Brain microvascular endothelial cell (primary cell): ENCODE measurements at regions not wholly inside any gene's neighbourhood (a gene's known extent, or its start where the extent isn't known, plus 50 kb on each side); places are given as distances from the start of the nearest gene placed in this dataset.

ENCODE experiments used
- DNase-seq: peaks from one replicate; pipeline ENCODE4 v3.0.0-alpha.2; 2020
- H3K27ac ChIP-seq: fragments of 250-450 bp; sonication (Bioruptor Pico); 2 replicates; pipeline ENCODE4 v1.5.1; 2020; ENCODE audit warnings: mild to moderate bottlenecking, moderate library complexity
- H3K27me3 ChIP-seq: fragments of 250-450 bp; sonication (Bioruptor Pico); replicated peaks from 2 replicates; pipeline ENCODE4 v1.5.1; 2020; ENCODE audit warnings: mild to moderate bottlenecking
- H3K36me3 ChIP-seq: fragments of 250-450 bp; sonication (Bioruptor Pico); replicated peaks from 2 replicates; pipeline ENCODE4 v1.5.1; 2020; ENCODE audit warnings: mild to moderate bottlenecking
- H3K4me3 ChIP-seq: 2 replicates; pipeline ENCODE4 v1.5.1; 2011; ENCODE audit warnings: low read depth, mild to moderate bottlenecking, control low read depth, low read length, moderate library complexity
- CTCF ChIP-seq: IDR thresholded peaks from 2 replicates; pipeline ENCODE4 v1.5.1; 2011; ENCODE audit warnings: low read depth, mild to moderate bottlenecking, moderate library complexity, low read length, control low read depth, inconsistent platforms; ENCODE audit errors: missing control alignments
- in situ Hi-C: cut with HindIII; loops from 2 replicates; pipeline ENCODE4 v1.10.0; 2017; ENCODE audit warnings: low sequenced_read_pairs, low pct_ligation_motif_present

DNA sequence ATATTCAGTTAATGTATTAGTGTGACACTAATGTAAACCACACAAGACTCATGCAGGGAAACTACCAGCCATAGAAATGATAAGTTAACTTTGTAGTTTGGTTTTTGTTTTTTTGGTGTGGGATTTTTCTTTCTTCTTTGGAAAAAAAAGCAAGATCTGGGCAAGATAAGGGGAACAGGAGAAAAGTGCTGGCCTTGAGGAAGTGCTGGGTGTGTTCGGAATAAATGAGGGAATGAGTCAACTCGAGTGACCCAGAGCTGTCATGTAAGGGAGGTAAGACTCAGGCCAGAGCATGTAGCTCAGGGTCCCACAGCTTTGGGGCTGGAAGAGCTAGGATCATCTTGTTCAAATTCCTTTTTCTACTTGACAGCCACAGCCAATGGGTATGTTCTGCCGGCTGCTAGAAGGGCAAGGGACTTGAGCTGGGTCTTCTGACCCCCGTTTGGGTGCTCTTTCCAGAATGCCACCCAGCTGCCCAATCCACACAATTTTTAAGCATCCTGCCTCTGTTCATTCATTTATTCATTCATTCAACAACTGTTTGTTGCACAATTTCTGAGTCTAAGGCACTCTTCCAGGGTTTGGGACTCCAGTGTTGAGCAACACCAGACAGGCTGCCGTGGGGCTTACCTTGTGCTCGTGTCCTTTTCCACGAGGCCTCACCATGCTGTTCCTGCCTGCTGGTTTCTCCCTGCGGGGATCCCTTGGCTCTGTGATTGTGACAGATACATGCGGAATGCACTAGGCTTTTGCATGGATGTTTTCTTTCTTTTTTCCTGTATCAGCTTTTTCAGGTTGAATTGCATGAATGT, 54.5 kb downstream of the CLDN34 start:
- no peaks in the 10 kb centered on the region for H3K36me3 ChIP-seq
- no peak for TF ChIP-seq CTCF
- H3K4me3 ChIP-seq, result no peak overlapping the region
- in situ Hi-C loops, result no loop called here
- no peak for DNase-seq
- peak overlapping the region; percentile 52 for H3K27ac ChIP-seq
- no peaks in the 10 kb centered on the region for H3K27me3 ChIP-seq

DNA sequence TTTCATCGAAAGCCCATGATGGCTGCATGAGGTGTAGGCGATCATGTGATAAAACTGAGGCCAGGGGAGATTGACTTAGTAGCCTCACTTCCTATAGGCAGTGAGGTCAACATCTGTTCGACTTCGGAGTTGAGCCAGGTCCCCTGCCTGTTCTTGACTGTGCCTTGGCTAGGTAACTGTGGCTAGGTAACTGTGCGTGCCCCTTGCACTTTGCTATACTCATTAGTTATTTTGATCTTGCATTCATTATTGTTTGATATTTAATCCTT, 55.0 kb downstream of the CLDN34 start:
- no peak for DNase-seq
- no peak for TF ChIP-seq CTCF
- in situ Hi-C loops, result no loop called here

GRCh38 chrX:10022580-10023245, 55.6 kb downstream of the CLDN34 start:
- no peaks in the 10 kb centered on the region for H3K36me3 ChIP-seq
- no peak overlapping the region for H3K4me3 ChIP-seq
- H3K27me3 ChIP-seq, result no peaks in the 10 kb centered on the region
- in situ Hi-C loops, result no loop called here
- H3K27ac ChIP-seq, result peak overlapping the region; percentile 52
- DNase-seq, result peak; percentile 88
- no peak for TF ChIP-seq CTCF

More for the DNA sequence above, 55.0 kb downstream of the CLDN34 start:
- Histone ChIP-seq H3K4me3 (no peak overlapping the region), H3K36me3 (no peaks in the 10 kb centered on the region), H3K27ac (peak overlapping the region; percentile 52), H3K27me3 (no peaks in the 10 kb centered on the region)

DNA sequence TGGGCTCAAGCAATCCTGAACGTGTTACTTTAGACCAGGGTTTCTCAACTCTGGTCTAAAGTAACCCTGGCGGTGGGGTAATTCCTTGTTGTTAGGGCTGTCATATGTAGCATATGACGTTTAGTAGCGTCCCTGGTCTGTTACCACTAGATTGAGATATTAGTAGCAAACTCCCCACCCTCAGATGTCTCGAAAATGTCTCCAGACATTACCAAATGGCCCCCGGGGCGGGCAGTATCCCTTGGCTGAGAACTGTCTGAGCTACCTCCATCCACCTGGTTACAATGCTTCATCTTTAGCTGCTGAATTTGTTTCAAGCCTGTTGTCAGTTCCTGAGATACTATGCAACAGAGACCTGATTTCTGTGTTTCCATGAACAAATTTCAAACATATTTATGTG, 56.7 kb downstream of the CLDN34 start:
- TF ChIP-seq CTCF, result no peak
- H3K27ac ChIP-seq, result no peak overlapping the region
- H3K27me3 ChIP-seq, result no peaks in the 10 kb centered on the region
- H3K36me3 ChIP-seq, result no peaks in the 10 kb centered on the region
- in situ Hi-C loops, result no loop called here
- DNase-seq, result no peak
- no peak overlapping the region for H3K4me3 ChIP-seq

GRCh38 chrX:10025742-10026493, 58.8 kb downstream of the CLDN34 start:
- Histone ChIP-seq H3K36me3 (no peaks in the 10 kb centered on the region), H3K4me3 (no peak overlapping the region), H3K27ac (no peak overlapping the region), H3K27me3 (no peaks in the 10 kb centered on the region)
- no peak for TF ChIP-seq CTCF
- in situ Hi-C loops, result no loop called here
- DNase-seq, result no peak
